Activated T-helper 17 cell treated with anti-CD3 and anti-CD28 coated beads, Interleukin-2, amount 50 U/mL, for 72 hours (primary cell): ENCODE measurements at regions not wholly inside any gene's neighbourhood (a gene's known extent, or its start where the extent isn't known, plus 50 kb on each side); places are given as distances from the start of the nearest gene placed in this dataset.
"Not testable (repeated sequence)": the region's sequence is repeated elsewhere in the genome, so short reads cannot be mapped to it uniquely, and the experiment has no call there.

Source experiments
- ATAC-seq: fragments of 150-1000 bp; cut with Tn5 transposase; replicated peaks from 2 replicates; pipeline ENCODE4 v1.10.0; 2021; ENCODE audit warnings: mild to moderate bottlenecking, moderate library complexity
- H3K27ac Mint-ChIP-seq: one replicate; pipeline ENCODE4 v1.8.0; 2022; ENCODE audit warnings: mixed read lengths
- H3K27me3 Mint-ChIP-seq: one replicate; pipeline ENCODE4 v1.8.0; 2022; ENCODE audit warnings: mixed read lengths
- H3K36me3 Mint-ChIP-seq: one replicate; pipeline ENCODE4 v1.8.0; 2022; ENCODE audit warnings: low read depth, mild to moderate bottlenecking, mixed read lengths
- H3K4me1 Mint-ChIP-seq: one replicate; pipeline ENCODE4 v1.8.0; 2022; ENCODE audit warnings: mixed read lengths
- H3K4me3 Mint-ChIP-seq: one replicate; pipeline ENCODE4 v1.8.0; 2022; ENCODE audit warnings: mild to moderate bottlenecking, mixed read lengths
- H3K9me3 Mint-ChIP-seq: one replicate; pipeline ENCODE4 v1.8.0; 2022; ENCODE audit warnings: mixed read lengths

- no peak for ATAC-seq
- H3K4me3 Mint-ChIP-seq, result no peak overlapping the region
- H3K27me3 Mint-ChIP-seq, result peaks cover 15% of the 10 kb centered on the region
- H3K36me3 Mint-ChIP-seq, result no peaks in the 10 kb centered on the region
- H3K9me3 Mint-ChIP-seq, result no peaks in the 10 kb centered on the region
- H3K27ac Mint-ChIP-seq, result no peak overlapping the region
- H3K4me1 Mint-ChIP-seq, result no peaks in the 10 kb centered on the region
These were observed 108.7 kb downstream of the LHX2 start for GRCh38 chr9:124120272-124120671.

GRCh38 chr9:124121725-124122124 is 110.2 kb downstream of the LHX2 start:
- H3K9me3 Mint-ChIP-seq, result no peaks in the 10 kb centered on the region
- no peak overlapping the region for H3K4me3 Mint-ChIP-seq
- peaks cover 8% of the 10 kb centered on the region for H3K27me3 Mint-ChIP-seq
- no peaks in the 10 kb centered on the region for H3K36me3 Mint-ChIP-seq
- no peaks in the 10 kb centered on the region for H3K4me1 Mint-ChIP-seq
- no peak for ATAC-seq
- H3K27ac Mint-ChIP-seq, result no peak overlapping the region

- no peaks in the 10 kb centered on the region for H3K9me3 Mint-ChIP-seq
- peaks cover 8% of the 10 kb centered on the region for H3K27me3 Mint-ChIP-seq
- H3K36me3 Mint-ChIP-seq, result no peaks in the 10 kb centered on the region
- no peak for ATAC-seq
- H3K4me1 Mint-ChIP-seq, result no peaks in the 10 kb centered on the region
- no peak overlapping the region for H3K4me3 Mint-ChIP-seq
- no peak overlapping the region for H3K27ac Mint-ChIP-seq
These were observed 110.8 kb downstream of the LHX2 start for GRCh38 chr9:124122321-124122720.

- Mint-ChIP-seq H3K27ac (no peak overlapping the region), H3K4me1 (no peaks in the 10 kb centered on the region), H3K9me3 (no peaks in the 10 kb centered on the region), H3K36me3 (no peaks in the 10 kb centered on the region), H3K27me3 (peaks cover 4% of the 10 kb centered on the region), H3K4me3 (no peak overlapping the region)
- no peak for ATAC-seq
These were observed 111.4 kb downstream of the LHX2 start for GRCh38 chr9:124122813-124123462.

GRCh38 chr9:124123621-124124020 is 112.1 kb downstream of the LHX2 start:
- H3K27ac Mint-ChIP-seq, H3K27me3 Mint-ChIP-seq, H3K36me3 Mint-ChIP-seq, H3K4me3 Mint-ChIP-seq, ATAC-seq, H3K4me1 Mint-ChIP-seq, H3K9me3 Mint-ChIP-seq: not testable (repeated sequence)

- ATAC-seq, result no peak
- no peaks in the 10 kb centered on the region for H3K36me3 Mint-ChIP-seq
- no peaks in the 10 kb centered on the region for H3K9me3 Mint-ChIP-seq
- H3K27me3 Mint-ChIP-seq, result peaks cover 4% of the 10 kb centered on the region
- H3K4me1 Mint-ChIP-seq, result no peaks in the 10 kb centered on the region
- no peak overlapping the region for H3K4me3 Mint-ChIP-seq
- H3K27ac Mint-ChIP-seq, result no peak overlapping the region
These were observed 113.4 kb downstream of the LHX2 start for GRCh38 chr9:124124729-124125650.

GRCh38 chr9:124125651-124125977 is 114.0 kb downstream of the LHX2 start:
- Mint-ChIP-seq H3K4me1 (no peaks in the 10 kb centered on the region), H3K9me3 (no peaks in the 10 kb centered on the region), H3K4me3 (no peak overlapping the region), H3K27ac (no peak overlapping the region), H3K36me3 (no peaks in the 10 kb centered on the region), H3K27me3 (peaks cover 4% of the 10 kb centered on the region)
- ATAC-seq, result no peak

- Mint-ChIP-seq H3K36me3 (no peaks in the 10 kb centered on the region), H3K9me3 (no peaks in the 10 kb centered on the region), H3K4me1 (no peaks in the 10 kb centered on the region), H3K27me3 (peaks cover 4% of the 10 kb centered on the region), H3K4me3 (no peak overlapping the region), H3K27ac (no peak overlapping the region)
- ATAC-seq, result peak; percentile 74
These were observed 115.4 kb downstream of the LHX2 start for GRCh38 chr9:124126648-124127646.

GRCh38 chr9:124128568-124129166 is 117.1 kb downstream of the LHX2 start:
- no peak overlapping the region for H3K27ac Mint-ChIP-seq
- peaks cover 4% of the 10 kb centered on the region for H3K27me3 Mint-ChIP-seq
- no peaks in the 10 kb centered on the region for H3K36me3 Mint-ChIP-seq
- H3K4me3 Mint-ChIP-seq, result no peak overlapping the region
- no peaks in the 10 kb centered on the region for H3K4me1 Mint-ChIP-seq
- no peak for ATAC-seq
- H3K9me3 Mint-ChIP-seq, result no peaks in the 10 kb centered on the region

GRCh38 chr9:124130277-124131075 is 118.9 kb downstream of the LHX2 start:
- no peaks in the 10 kb centered on the region for H3K4me1 Mint-ChIP-seq
- no peaks in the 10 kb centered on the region for H3K27me3 Mint-ChIP-seq
- no peak overlapping the region for H3K4me3 Mint-ChIP-seq
- no peak for ATAC-seq
- no peaks in the 10 kb centered on the region for H3K9me3 Mint-ChIP-seq
- H3K27ac Mint-ChIP-seq, result no peak overlapping the region
- no peaks in the 10 kb centered on the region for H3K36me3 Mint-ChIP-seq

- H3K27ac Mint-ChIP-seq, H3K27me3 Mint-ChIP-seq, ATAC-seq, H3K4me3 Mint-ChIP-seq, H3K4me1 Mint-ChIP-seq, H3K36me3 Mint-ChIP-seq, H3K9me3 Mint-ChIP-seq: not testable (repeated sequence)
These were observed 120.0 kb downstream of the LHX2 start for GRCh38 chr9:124131518-124131917.

- ATAC-seq, result no peak
- Mint-ChIP-seq H3K36me3 (no peaks in the 10 kb centered on the region), H3K9me3 (no peaks in the 10 kb centered on the region), H3K27me3 (peaks cover 4% of the 10 kb centered on the region), H3K4me1 (peaks cover 4% of the 10 kb centered on the region), H3K27ac (no peak overlapping the region), H3K4me3 (no peak overlapping the region)
These were observed 121.1 kb downstream of the LHX2 start for GRCh38 chr9:124132671-124133147.

GRCh38 chr9:124133727-124134126 is 122.2 kb downstream of the LHX2 start:
- Mint-ChIP-seq H3K9me3 (no peaks in the 10 kb centered on the region), H3K36me3 (no peaks in the 10 kb centered on the region), H3K27me3 (peaks cover 4% of the 10 kb centered on the region), H3K4me1 (peaks cover 4% of the 10 kb centered on the region), H3K4me3 (no peak overlapping the region), H3K27ac (no peak overlapping the region)
- peak; percentile 42 for ATAC-seq
